GM23338 (cell line): ENCODE measurements at regions not wholly inside any gene's neighbourhood (a gene's known extent, or its start where the extent isn't known, plus 50 kb on each side); places are given as distances from the start of the nearest gene placed in this dataset.

Experiments
- CTCF ChIP-seq, 2 experiments: fragments of 200-600 bp in 1 of 2; sonication (generic) in 1 of 2; conservative IDR thresholded peaks; 2 replicates each; pipeline versions ENCODE4 v1.5.1 to v1.6.1; 2016 to 2017; ENCODE audit warnings: antibody characterized with exemption in 2 of 2, low read depth in 2 of 2, mild to moderate bottlenecking in 2 of 2, moderate library complexity in 1 of 2
- NANOG ChIP-seq: IDR thresholded peaks from 2 replicates; pipeline ENCODE4 v1.6.1; 2016; ENCODE audit warnings: antibody characterized with exemption, borderline replicate concordance
- POLR2AphosphoS5 ChIP-seq: IDR thresholded peaks from 2 replicates; pipeline ENCODE4 v1.6.1; 2016; ENCODE audit warnings: antibody characterized with exemption, low read depth
- REST ChIP-seq: IDR thresholded peaks from one replicate; pipeline ENCODE4 v1.6.1; 2018; ENCODE audit warnings: antibody characterized with exemption; ENCODE audit not compliant: unreplicated experiment
- ZNF114 ChIP-seq: fragments of 250-450 bp; sonication (Bioruptor Pico); IDR thresholded peaks from 2 replicates; pipeline ENCODE4 v1.5.0; 2020; ENCODE audit warnings: mild to moderate bottlenecking, moderate library complexity

GRCh38 chr20:24862606-24863005 is 86.5 kb upstream of the CST7 start:
- TF ChIP-seq CTCF (conservative IDR thresholded peaks at IDR 0.05; ENCODE audit: low read depth in 2 of 2) (no peak), POLR2AphosphoS5 (no peak), ZNF114 (CRISPR knock-in tag) (no peak), NANOG (no peak), REST (no peak)
